ENCODE measurements at regions not wholly inside any gene's neighbourhood (a gene's known extent, or its start where the extent isn't known, plus 50 kb on each side); places are given as distances from the start of the nearest gene placed in this dataset.
"Not testable (repeated sequence)": the region's sequence is repeated elsewhere in the genome, so short reads cannot be mapped to it uniquely, and the experiment has no call there.

DNA sequence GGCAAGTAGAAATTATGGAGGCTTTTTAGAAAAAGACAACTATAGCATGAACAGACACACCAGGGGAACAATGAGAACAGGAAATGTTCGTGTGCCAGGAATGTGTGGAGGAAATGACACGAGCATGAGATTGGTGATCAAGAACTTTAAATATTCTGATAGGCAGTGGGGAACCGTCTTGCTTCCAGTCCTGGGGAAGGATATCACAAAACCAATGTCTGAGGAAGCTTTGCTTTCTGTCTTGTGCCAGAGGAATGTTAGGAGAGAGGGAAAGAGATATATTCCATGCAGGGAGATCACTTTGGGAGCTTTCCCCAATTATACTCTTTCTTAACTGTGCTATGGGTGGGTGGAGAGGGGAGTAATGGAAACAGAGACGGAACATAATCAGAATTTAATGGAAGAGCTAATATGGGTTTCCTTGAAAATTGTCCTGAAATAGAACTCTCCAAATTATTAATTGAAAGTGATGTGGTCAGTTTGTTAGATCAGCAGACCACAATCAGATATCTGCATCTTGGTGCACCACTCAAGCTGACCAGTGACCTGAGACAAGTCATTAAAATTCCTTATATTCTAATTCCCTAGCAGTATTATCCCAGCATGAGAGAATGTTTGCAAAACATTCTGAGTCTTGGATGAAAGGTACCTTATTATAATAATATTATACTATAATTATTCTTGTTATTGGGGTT is 178.2 kb downstream of the SOX4 start:
- DNase-seq (ENCODE audit: low read depth in 3 of 3), result no peak

DNA sequence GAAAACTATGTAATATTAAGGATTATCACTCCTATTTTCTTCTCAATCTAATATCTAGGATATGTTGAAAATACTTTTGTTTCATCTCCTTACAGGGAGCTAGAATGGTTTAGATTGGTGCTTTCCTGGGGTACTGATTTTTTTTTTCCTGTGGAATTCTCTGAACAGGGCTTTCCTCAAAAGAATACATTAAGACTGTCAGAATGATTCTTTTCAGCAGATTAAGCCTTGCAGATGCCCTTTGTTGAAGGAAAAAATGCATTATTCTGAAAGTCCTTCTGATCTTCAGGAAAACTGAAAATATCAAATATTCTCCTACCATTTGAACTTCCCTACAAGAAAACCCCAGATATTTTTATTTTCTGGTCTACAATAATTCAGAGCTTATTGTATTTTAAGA is 178.9 kb downstream of the SOX4 start:
- DNase-seq (ENCODE audit: low read depth in 3 of 3), result no peak

DNA sequence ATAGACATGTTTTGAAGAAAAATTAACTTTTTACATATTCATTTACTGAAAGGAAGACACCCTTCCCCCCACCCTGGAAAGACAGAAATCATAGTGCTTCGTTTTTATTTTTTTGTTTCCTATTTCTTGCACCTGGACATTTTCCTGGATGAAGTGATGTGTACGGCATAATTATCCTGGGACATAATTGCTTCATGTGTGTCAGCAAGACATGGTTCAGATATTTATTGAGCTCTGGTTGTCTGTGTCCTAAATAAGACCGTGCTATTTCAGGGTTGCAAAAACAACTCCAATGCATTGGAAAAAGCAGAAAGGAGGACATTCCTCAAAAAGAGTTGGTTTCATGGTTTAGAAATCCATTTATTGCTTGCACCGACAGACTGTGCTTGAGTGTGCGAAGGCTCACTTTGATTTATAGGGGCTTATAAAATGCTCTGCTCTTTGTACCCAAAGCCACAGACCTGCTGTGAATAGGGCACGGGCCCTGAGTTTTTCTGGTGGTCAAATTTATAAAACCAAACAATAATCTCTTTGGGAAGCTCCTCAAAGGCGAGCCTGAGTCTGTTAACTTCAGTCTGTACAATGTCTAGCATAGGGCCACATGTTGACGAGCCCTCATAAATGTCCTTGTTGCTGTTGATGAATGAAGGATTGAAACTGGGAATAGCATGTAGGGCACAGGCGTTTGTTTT is 179.5 kb downstream of the SOX4 start:
- DNase-seq (ENCODE audit: low read depth in 3 of 3), result no peak

DNA sequence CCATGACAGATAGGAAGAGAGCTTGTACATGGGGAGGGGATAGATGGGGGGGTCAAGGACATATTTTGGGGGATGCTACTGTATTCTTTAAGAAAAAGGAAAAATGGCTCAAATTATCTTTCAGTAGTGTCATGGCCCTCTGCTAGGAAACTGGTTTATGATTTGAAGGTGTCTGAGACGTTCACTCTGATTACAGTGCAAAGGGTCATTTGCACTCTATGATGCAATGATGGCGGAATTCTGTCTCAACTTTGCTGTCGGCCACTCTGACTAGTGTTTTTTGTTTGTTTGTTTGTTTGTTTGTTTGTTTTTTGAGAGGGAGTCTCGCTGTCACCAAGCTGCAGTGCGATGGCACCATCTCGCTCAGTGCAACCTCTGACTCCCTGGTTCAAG is 180.0 kb downstream of the SOX4 start:
- DNase-seq (ENCODE audit: low read depth in 3 of 3), result no peak

DNA sequence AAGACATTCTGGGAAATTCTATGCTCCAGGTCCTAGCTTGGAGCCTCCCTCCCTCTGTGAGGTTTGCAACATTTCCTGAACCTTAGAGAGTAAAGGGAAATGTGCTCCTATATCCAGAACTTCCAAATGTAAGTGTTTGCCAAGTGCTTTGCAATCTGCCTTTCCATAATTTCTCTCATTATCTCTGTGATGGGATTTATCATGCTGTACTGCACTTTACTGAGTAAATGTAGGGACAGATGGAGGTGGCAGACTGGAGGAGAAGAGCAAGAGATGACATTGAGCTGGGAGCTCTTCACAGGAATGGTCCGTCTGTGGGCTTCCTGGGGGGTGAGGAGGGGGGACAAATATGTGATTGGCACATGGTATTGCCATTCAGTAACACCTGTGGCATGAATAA is 184.3 kb downstream of the SOX4 start:
- no peak for DNase-seq (ENCODE audit: low read depth in 3 of 3)

DNA sequence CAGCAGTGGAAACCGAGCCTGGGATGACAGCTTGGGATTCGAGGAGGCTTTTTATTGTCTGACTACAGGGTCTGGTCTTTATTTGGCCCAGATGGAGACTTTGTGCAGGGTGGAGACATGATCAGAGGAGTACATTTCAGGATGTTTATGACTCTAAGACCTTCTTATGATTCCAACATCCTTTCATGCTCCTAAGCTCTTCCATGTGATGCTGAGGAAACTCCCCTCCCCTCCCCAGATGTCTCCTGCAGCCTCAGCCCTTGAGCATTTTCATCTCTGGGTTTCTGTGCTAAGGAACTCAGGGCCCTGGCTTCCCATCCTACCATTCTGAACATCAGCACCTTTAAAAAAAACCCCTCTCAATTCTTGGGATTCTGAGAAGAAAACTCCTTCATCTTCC is 186.6 kb downstream of the SOX4 start:
- DNase-seq (ENCODE audit: low read depth in 3 of 3), result no peak

DNA sequence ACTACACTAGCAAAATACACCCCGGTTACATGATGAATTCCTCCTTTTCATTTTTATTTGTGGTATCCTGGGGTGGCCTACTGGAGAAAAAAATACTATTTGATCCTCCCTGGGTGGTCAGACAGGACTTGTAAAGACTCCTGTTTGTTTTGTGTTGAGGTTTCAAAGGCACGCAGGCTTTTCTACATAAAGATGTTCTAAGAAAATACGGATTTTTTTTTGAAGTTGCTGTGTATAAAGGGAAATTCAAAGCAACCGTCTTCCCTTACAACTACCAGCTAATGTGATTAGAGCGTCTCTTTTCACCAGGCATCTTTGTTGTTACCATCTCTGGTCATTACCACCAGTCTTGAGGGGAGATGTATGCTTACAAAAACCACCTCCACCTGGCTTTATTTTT is 187.1 kb downstream of the SOX4 start:
- DNase-seq (ENCODE audit: low read depth in 3 of 3), result no peak

DNA sequence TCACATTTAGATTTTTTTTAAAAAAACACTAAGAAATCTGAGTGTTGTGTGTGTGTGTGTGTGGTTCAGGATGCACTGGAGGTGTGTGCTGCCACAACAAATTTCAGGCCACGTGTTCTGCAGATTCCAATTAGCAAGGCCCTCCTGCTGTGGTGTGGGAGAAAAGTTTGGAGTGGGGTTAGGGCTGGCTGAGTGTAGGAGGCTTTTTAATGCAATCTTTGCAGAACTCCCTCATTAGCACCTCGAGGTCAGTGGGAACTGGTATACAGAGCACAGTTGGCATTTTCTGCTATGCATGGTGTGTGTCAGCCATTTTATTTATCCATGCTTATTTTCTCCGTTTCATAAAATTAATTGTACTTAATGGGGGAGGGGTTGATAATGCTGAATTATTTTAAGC is 187.6 kb downstream of the SOX4 start:
- no peak for DNase-seq (ENCODE audit: low read depth in 3 of 3)

DNA sequence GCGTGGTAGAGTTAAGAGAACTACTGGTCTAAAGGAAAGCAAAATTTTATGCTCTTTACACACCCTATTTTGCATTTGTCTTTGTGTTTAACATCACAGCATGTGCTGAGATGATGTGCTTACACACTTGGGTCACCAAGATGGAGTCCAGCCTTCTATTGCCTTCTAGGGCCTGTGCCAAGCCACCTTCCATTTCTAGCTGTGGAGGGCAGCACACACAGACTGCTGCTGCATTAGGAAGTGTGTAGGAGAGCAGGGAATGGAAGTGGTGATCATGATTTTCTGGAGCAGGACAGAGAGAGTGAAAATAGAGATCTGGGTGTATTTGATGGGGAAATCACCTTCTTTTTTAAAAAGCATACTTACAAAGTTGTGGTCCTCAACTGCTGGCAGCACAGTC is 191.6 kb downstream of the SOX4 start:
- DNase-seq (ENCODE audit: low read depth in 3 of 3), result no peak

DNA sequence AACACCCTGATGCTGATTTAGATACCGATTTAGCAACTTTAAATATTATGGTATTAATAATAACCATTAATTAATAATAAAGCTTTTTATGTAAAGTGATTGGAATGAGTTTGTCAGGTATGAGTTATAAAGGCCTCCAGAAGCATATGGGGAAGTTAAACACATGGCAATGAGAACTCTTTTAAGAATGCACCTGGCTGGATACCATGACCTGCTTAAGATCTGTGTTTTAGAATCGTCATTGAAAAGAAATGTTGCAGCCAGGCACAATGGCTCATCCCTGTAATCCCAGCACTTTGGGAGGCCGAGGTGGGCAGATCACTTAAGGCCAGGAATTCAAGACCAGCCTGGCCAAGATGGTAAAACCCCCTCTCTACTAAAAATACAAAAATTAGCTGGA is 197.5 kb downstream of the SOX4 start:
- no peak for DNase-seq (ENCODE audit: low read depth in 3 of 3)

DNA sequence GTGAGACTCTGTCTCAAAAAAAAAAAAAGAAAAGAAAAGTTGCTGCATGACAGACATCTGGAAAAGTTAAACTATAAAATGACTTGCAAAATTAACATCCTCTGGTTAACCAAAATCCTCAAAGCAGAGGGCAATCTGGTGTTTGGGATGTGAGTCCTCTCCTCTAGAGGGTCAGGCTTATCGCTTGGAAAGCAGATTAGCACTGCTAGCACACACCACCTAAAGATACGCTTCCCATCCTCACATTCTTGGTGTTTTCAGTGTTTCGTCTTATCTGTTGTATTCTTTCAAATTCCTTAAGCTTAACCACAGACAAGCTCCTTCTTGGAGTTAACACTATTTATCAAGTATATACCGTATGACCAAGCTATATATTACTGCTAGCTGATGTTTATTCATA is 198.0 kb downstream of the SOX4 start:
- DNase-seq (ENCODE audit: low read depth in 3 of 3), result no peak

DNA sequence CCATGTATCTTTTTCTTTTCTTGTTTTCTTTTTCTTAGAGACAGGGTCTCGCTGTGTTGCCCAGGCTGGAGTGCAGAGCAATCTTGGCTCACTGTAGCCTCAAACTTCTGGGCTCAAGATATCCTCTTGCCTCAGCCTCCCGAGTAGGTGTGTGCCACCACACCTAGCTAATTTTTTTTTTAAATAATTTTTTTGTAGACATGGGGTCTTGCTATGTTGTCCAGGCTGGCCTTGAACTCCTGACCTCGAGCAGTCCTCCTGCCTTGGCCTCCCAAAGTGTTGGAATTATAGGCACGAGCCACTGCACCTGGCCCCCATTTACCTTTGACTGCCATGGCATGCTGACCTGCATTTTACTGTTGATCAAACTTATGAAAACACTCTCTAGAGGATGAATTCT is 198.6 kb downstream of the SOX4 start:
- DNase-seq (ENCODE audit: low read depth in 3 of 3), result no peak

DNA sequence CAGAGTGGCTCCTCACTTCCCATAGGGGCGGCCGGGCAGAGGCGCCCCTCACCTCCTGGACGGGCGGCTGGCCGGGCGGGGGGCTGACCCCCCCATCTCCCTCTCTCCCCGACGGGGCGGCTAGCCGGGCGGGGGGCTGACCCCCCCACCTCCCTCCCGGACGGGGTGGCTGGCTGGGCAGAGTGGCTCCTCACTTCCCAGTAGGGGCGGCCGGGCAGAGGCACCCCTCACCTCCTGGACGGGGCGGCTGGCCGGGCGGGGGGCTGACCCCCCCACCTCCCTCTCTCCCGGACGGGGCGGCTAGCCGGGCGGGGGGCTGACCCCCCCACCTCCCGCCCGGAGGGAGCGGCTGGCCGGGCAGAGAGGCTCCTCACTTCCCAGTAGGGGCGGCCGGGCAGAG is 203.4 kb downstream of the SOX4 start:
- DNase-seq (ENCODE audit: low read depth in 3 of 3), result not testable (repeated sequence)

DNA sequence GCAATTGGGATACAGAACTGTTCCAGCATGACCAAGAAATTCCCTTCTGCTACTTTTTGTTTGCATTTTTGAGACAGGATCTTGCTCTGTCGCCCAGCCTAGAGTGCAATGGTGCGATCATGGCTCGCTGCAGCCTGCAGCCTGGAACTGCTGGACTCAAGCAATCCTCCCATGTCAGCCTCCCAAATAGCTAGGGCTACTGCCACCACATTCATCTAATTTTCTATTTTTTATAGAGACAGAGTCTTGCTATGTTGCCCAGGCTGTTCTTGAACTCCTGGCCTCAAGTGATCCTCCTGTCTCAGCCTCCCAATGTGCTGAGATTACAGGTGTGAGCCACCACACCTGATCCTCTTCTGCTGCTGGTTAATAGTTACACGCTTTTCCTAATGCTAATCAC is 204.9 kb downstream of the SOX4 start:
- DNase-seq (ENCODE audit: low read depth in 3 of 3), result no peak

DNA sequence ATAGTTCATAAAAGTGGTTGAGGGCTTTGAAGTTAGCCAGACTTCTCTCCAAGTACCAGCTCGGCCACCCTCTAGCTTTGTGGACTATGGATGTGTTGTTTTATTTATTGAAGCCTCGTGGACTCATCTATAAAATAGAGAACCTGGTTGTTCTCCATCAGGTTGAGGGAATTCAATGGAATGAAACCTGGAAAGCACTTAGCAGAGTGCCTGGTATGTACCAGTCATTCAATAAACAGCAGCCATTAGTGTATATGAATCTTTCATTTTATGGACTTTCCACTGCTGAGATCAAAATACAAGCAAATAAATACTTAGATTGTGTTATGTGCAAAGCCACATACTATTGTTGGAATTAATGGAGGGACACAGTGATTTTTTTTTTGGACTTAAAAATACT is 206.8 kb downstream of the SOX4 start:
- DNase-seq (ENCODE audit: low read depth in 3 of 3), result no peak

DNA sequence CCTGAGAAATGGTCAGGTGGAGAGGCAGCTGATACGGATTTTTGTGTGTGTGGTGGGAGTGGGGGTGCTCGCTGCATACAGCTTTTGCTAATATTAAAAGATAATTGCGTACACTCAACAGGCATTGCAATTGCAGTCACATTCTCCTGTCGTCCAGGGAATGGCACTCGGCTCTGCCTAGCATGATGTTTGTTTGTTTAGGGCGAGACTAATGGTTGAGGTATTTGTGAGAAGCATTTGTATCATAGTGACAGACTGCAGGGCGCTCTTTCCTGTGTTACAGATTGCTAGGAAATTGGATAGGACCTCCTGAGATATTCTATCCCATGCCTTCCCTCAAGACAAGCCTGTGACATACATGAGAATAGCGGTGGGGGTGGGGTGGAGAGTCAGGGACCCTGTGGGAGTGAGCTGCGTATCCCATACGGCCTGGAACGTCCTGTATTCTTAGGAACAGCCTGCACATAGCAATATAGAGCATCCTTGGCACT is 207.4 kb downstream of the SOX4 start:
- DNase-seq (ENCODE audit: low read depth in 3 of 3), result no peak

DNA sequence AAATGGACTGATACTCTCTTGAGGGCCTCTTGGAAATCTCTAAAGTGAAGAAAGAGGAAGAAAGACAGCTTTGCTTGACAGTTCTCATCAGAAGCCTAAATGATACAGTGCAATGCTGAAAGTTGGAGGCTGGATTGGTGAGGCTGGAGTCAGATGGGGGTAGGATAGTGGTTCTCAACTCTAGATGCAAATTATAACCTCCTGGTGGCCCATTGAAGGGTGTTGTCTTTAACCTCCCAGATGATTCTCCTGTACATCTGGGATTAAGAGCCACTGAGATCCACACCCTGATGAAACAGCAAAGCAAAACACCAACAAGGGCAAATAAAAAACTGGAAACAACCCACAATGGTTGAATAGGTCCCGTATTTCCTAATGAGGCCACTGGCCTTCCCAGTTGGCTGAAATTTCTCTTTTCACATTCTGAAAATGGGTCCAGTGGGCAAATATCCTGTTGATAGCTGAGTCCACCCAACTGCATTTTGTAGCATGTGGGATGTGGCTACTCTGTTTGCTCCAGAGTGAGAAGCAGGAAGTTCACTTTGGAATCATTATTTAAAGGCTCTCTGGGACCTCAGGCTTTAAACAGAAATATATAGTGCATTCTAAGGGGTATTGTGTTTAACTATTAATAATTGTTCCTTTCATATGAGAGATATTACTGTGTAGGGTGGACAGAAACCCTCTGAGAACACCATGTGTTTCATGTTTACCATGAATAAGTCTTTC is 208.1 kb downstream of the SOX4 start:
- DNase-seq (ENCODE audit: low read depth in 3 of 3), result no peak

DNA sequence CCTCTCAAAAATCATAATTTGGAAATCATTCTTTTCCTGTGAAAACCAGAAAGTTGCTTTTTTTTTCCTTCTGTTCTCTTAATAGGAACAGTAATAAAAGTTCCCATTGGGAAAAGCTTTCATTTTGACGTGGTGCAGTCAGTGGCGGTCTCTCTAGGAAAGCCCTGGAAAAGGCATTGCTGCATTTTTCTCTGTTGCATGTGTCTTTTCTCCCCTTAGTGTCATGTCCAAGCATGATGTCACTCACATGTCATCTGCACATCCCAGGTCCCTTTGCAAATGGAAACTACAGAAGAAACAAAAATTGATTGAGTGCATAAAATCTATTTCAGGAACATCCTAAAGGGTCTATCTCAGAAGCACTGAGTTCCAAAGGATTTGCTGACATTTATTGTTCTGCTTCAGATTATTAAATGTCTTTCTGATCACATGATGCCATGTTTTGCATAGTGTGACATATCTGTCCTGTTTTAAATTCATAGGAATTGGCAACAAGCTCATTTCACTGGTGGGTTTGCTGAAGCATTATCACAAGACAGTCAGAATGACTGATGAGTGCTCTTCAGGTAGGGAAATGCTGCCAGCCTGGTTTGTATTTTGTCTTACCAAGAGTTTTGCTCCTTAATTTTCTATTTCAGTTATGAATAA is 208.7 kb downstream of the SOX4 start:
- DNase-seq (ENCODE audit: low read depth in 3 of 3), result no peak

DNA sequence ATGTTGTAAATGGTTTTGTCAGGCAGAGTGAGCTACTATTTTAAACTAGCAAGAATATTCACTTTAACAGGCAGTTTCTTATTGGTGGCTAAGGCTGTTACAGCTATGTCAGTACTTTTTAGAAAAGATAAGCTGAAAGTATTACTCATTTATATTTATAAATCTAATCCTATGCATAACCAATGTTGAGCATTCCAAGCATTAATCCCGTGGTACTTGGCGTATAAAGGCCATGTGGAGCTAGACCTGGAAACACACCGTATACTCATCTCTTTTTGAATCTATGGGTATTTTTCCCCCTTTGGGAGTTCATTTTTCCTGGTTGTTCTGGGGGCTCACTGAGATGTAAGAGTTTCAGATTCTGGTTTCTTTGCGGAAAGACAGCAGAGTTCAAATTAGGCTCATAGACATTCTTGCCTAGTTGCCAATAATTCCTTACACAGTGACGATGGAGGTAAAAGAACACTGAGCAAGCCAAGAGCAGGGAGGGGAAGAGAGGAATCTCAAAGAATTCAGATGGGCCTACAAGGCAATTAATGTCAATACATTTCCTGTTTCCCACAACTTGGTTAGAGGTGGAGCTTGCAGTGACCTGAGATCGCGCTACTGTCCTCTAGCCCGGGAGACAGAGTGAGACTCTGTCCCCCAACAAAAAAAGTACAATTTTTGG is 211.5 kb downstream of the SOX4 start:
- DNase-seq (ENCODE audit: low read depth in 3 of 3), result no peak

DNA sequence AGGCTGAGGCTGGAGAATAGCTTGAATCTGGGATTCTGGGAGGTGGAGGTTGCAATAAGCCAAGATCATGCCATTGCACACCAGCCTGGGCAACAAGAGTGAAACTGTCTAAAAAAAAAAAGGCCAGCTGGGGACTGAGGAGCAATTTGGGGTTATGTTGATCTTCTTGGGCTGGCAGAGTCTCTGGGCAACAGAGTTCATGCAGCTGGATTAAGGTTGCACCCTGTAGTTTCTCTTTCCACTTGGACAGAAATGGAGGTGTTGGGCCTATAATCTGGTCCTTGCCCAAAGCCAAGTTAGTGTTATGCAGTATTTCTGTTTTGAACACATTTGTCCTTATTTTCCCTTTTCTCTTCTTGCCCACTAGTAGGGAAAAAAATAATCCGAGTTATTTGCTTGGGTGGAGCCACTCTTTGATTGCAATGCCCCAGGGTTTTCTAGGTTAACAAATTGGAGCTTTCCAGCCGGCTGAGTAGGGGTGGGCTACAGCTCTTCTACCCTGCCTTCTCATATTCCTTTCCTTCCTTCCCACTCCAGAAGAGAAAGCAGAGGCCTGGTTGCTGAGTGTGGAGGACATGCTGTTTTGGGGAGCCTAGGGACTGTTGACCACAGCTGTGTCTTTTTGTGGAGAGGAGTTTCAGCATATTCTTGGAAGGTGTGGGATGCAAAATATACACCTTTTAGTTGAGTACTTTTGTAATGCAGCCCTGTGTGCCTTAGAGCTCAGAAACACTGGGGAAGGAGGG is 213.9 kb downstream of the SOX4 start:
- DNase-seq (ENCODE audit: low read depth in 3 of 3), result no peak

DNA sequence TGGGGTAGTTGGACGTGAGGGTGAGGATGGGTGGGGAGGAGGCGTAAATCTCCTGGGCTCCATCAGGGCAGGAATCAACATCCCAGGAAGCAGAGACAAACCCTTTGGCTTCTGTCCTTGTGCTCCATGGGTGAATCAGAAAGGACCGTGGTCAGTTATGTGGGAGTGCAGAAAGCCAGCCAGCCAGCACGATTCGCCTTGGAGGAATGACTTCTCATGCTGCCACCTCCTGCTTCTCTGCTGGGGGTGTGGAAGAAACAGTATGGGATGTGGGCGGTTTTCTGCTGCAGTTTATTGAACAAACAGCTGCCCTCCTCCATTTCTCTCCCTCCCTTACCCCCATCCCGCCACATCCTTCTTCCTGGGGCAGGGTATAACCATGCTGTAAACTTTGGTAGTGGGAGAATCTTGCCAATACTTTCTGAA is 214.5 kb downstream of the SOX4 start:
- DNase-seq (ENCODE audit: low read depth in 3 of 3), result no peak

Measured in stimulated activated CD4-positive, alpha-beta T cell treated with anti-CD3 and anti-CD28 coated beads, TNF-alpha, amount 100 ng/mL, for 4 hours (primary cell).